ENCODE measurements at regions not wholly inside any gene's neighbourhood (a gene's known extent, or its start where the extent isn't known, plus 50 kb on each side); places are given as distances from the start of the nearest gene placed in this dataset.
"Not testable (repeated sequence)": the region's sequence is repeated elsewhere in the genome, so short reads cannot be mapped to it uniquely, and the experiment has no call there.

GRCh38 chr4:79163981-79164490, 161.8 kb downstream of the NAA11 start:
- H2AFZ ChIP-seq (ENCODE audit: low read depth, low read length) = no peak overlapping the region
- no peak overlapping the region for H3K4me2 ChIP-seq (ENCODE audit: low read length)
- Mint-ChIP-seq H3K9me3 (ENCODE audit: unreplicated experiment) (peaks cover 4% of the 10 kb centered on the region), H3K4me1 (ENCODE audit: low read depth, unreplicated experiment) (no peaks in the 10 kb centered on the region), H3K27me3 (ENCODE audit: low read depth, unreplicated experiment) (no peaks in the 10 kb centered on the region), H3K36me3 (ENCODE audit: low read depth, unreplicated experiment) (no peaks in the 10 kb centered on the region), H3K4me3 (ENCODE audit: unreplicated experiment) (no peak overlapping the region), H3K27ac (ENCODE audit: unreplicated experiment) (no peak overlapping the region)
- no peaks in the 10 kb centered on the region for H3K4me1 ChIP-seq (ENCODE audit: insufficient read depth, low read length)
- no peak for DNase-seq (ENCODE audit: low read depth)
- no peaks in the 10 kb centered on the region for H3K36me3 ChIP-seq (ENCODE audit: insufficient read depth, low read length)
- no peaks in the 10 kb centered on the region for H3K27me3 ChIP-seq (ENCODE audit: insufficient read depth, low read length)
- no peak overlapping the region for H3K27ac ChIP-seq (ENCODE audit: low read depth, low read length)
- FAIRE-seq = no peak
- H3K9ac ChIP-seq (ENCODE audit: low read length) = no peak overlapping the region
- no peaks in the 10 kb centered on the region for H3K79me2 ChIP-seq (ENCODE audit: insufficient read depth, low read length)
- H3K4me3 ChIP-seq (ENCODE audit: insufficient read depth, low read depth, low read length) = no peak overlapping the region
- TF ChIP-seq EZH2 (IDR thresholded peaks at IDR 0.05; ENCODE audit: insufficient read depth, low read length) (no peak), CTCF (IDR thresholded peaks at IDR 0.05; ENCODE audit: insufficient read depth, low read depth, low read length) (no peak)
- H4K20me1 ChIP-seq (ENCODE audit: insufficient read depth, low read length) = no peaks in the 10 kb centered on the region
- H3K9me3 ChIP-seq (ENCODE audit: insufficient read depth, low read depth, low read length) = no peaks in the 10 kb centered on the region

- Mint-ChIP-seq H3K4me3 (ENCODE audit: unreplicated experiment) (no peak overlapping the region), H3K27me3 (ENCODE audit: low read depth, unreplicated experiment) (no peaks in the 10 kb centered on the region), H3K36me3 (ENCODE audit: low read depth, unreplicated experiment) (no peaks in the 10 kb centered on the region), H3K4me1 (ENCODE audit: low read depth, unreplicated experiment) (no peaks in the 10 kb centered on the region), H3K27ac (ENCODE audit: unreplicated experiment) (no peak overlapping the region), H3K9me3 (ENCODE audit: unreplicated experiment) (no peaks in the 10 kb centered on the region)
- no peak for DNase-seq (ENCODE audit: low read depth)
- no peaks in the 10 kb centered on the region for H3K9me3 ChIP-seq (ENCODE audit: insufficient read depth, low read depth, low read length)
- no peaks in the 10 kb centered on the region for H3K36me3 ChIP-seq (ENCODE audit: insufficient read depth, low read length)
- no peaks in the 10 kb centered on the region for H3K27me3 ChIP-seq (ENCODE audit: insufficient read depth, low read length)
- H3K4me2 ChIP-seq (ENCODE audit: low read length) = no peak overlapping the region
- no peak for FAIRE-seq
- H3K4me3 ChIP-seq (ENCODE audit: insufficient read depth, low read depth, low read length) = no peak overlapping the region
- no peak overlapping the region for H3K9ac ChIP-seq (ENCODE audit: low read length)
- H3K4me1 ChIP-seq (ENCODE audit: insufficient read depth, low read length) = no peaks in the 10 kb centered on the region
- H2AFZ ChIP-seq (ENCODE audit: low read depth, low read length) = no peak overlapping the region
- no peaks in the 10 kb centered on the region for H4K20me1 ChIP-seq (ENCODE audit: insufficient read depth, low read length)
- TF ChIP-seq EZH2 (IDR thresholded peaks at IDR 0.05; ENCODE audit: insufficient read depth, low read length) = no peak
- no peak for TF ChIP-seq CTCF (IDR thresholded peaks at IDR 0.05; ENCODE audit: insufficient read depth, low read depth, low read length)
- no peak overlapping the region for H3K27ac ChIP-seq (ENCODE audit: low read depth, low read length)
- H3K79me2 ChIP-seq (ENCODE audit: insufficient read depth, low read length) = no peaks in the 10 kb centered on the region
Measured at GRCh38 chr4:79160962-79161361, 164.9 kb downstream of the NAA11 start.

GRCh38 chr4:79158705-79159104, 167.2 kb downstream of the NAA11 start:
- not testable (repeated sequence) for H3K4me3 Mint-ChIP-seq (ENCODE audit: unreplicated experiment); DNase-seq (ENCODE audit: low read depth); H3K27me3 Mint-ChIP-seq (ENCODE audit: low read depth, unreplicated experiment); H3K4me1 ChIP-seq (ENCODE audit: insufficient read depth, low read length); H3K79me2 ChIP-seq (ENCODE audit: insufficient read depth, low read length); H3K27me3 ChIP-seq (ENCODE audit: insufficient read depth, low read length); H3K9me3 ChIP-seq (ENCODE audit: insufficient read depth, low read depth, low read length); H3K36me3 Mint-ChIP-seq (ENCODE audit: low read depth, unreplicated experiment); H2AFZ ChIP-seq (ENCODE audit: low read depth, low read length); H3K4me3 ChIP-seq (ENCODE audit: insufficient read depth, low read depth, low read length); H4K20me1 ChIP-seq (ENCODE audit: insufficient read depth, low read length); H3K9me3 Mint-ChIP-seq (ENCODE audit: unreplicated experiment); H3K27ac Mint-ChIP-seq (ENCODE audit: unreplicated experiment); FAIRE-seq; H3K4me2 ChIP-seq (ENCODE audit: low read length); H3K36me3 ChIP-seq (ENCODE audit: insufficient read depth, low read length); H3K27ac ChIP-seq (ENCODE audit: low read depth, low read length); H3K9ac ChIP-seq (ENCODE audit: low read length); H3K4me1 Mint-ChIP-seq (ENCODE audit: low read depth, unreplicated experiment)

All from astrocyte (in vitro differentiated cells and primary cell).